CMK (cell line): ENCODE measurements at regions not wholly inside any gene's neighbourhood (a gene's known extent, or its start where the extent isn't known, plus 50 kb on each side); places are given as distances from the start of the nearest gene placed in this dataset.

Experiments
- DNase-seq: peaks from one replicate; pipeline ENCODE4 v3.0.0-alpha.2; 2010; ENCODE audit warnings: low read depth

DNA sequence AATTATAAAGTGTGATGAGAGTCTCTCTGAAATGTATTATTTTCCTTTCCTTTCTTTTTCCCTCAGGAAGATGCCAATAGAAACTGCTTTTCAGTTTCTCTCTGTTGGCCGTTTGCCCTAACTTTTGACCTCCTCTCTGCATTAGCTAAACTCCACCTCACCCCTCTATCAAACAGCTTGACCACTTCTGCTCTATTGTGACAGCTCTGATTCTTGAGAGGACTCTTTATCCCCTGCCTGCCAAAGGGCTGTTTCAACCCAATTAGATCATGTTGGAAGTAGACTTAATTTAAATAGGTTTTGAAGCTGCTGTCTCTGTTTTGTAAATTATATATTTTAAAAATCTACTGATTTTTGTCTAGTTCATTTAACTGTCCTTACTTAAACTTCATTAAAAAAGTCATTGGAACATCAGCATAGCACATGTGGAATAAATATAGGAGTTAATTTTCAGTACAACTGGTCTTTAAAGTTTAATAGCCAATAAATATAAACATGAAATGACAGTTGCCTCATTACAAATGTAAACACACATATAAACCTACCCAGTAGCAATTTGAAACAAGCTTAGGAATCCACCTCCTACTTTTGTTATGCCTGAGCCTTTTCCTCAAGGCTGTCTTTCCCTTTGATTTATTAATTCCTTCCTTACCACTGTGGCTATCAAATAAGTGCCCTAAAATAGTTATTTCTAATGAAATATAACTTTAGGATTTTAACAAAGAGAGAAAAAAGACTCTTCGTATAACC, 152.0 kb downstream of the CHRM3 start:
- DNase-seq = no peak

DNA sequence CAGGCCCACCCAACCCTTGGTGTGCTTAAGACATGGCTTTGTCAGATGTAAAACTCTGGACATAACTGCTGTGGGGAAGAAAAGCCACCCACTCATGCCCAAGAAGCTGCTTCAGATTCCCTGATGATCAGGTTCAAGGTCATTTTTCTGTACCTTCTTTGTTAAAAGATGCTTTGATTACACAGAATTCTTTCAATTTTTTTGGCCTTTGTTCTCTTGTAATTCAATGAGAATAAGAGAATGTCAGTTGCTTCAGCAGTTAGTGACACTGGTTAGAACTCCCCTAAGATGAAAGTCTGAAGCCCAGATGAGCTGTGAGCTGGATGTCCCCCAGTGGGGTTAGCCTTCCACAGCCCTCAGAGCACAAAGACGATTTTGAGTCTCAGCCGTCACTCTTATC, 152.7 kb downstream of the CHRM3 start:
- no peak for DNase-seq

DNA sequence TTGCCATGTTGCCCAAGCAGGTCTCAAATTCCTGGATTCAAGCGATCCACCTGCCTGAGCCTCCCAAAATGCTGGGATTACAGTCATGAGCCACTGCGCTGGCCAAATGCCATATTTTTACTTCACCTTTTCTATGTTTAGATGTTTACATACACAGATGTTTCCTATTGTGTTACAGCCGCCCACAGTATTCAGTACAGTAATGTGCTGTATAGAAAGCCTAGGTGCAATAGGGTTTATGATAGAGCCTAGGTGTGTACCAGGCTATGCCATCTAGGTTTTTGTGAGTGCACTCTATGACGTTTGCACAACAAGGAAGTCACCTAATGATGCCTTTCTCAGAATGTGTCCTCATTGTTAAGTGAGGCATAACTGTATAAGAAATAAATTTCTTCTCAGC, 153.4 kb downstream of the CHRM3 start:
- no peak for DNase-seq

DNA sequence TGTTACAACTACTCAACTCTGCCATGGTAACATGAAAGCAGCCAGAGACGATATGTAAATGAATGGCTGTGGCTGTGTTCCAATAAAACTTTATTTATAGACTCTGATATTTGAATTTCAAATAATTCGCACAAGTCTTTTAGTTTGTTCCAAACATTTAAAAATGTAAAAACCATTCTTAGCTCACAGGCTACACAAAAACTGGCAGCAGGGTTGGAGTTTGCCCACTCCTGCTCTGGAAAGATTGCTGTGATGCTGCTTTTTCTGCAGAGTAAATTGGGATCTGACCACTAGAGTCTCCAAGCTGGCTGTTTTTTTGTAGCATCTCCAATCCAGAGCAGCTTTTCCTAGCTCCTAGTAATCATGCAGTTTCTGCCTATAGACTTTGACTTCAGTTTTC, 157.5 kb downstream of the CHRM3 start:
- DNase-seq = no peak

DNA sequence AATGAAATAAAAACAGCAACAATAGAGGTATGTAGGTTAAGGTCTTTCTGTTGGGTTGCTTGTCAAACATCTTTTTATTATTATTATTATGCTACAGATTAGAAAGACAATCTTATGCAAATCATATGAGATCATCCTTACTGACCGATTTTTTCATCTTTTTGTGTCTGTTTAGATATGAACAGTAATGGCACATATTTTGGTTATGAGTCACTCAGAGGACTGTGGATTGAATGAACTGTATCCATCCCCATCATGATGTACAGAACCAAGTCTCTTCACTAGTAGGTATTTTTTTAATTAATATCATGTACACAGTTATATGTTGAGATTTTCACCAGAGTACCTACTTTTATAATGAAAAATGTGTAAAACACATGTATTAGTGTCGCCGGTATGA, 159.1 kb downstream of the CHRM3 start:
- no peak for DNase-seq

DNA sequence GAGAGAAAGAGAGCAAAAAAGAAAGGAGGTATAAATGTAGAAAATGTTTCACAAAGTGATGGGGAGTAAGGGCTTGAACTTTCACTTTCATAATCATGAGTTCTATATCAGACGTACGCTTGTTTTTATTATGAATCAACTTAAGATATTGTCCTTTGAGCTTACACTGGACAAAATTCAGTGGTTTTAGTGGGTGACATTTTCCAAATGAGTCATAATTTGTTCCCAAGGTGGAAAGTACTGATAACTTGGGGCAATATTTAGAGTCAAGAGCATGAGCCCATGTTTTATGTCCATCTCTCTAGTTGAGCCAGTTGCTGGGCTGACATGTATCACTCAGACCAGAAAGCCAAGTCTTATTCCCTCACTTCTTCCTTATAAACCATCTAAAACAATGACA, 161.6 kb downstream of the CHRM3 start:
- DNase-seq = no peak

DNA sequence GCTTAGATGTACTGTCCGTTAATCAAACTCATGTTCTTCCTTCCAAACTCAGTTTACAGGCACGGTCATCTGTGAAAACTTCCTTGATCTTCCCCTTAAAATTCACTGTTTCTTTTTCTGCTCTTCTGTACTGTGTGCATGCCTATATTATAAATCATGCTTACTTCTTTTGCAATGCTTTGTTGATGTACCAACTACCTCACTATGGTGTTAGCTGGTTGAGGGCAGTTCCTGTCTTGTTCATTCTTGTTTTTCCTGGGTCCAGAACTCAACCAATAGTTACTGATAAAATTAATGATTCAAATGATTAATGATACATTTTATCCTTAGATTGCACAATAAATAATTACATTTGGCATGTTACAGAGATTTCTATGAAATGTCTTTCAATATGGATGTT, 163.8 kb downstream of the CHRM3 start:
- DNase-seq = no peak

DNA sequence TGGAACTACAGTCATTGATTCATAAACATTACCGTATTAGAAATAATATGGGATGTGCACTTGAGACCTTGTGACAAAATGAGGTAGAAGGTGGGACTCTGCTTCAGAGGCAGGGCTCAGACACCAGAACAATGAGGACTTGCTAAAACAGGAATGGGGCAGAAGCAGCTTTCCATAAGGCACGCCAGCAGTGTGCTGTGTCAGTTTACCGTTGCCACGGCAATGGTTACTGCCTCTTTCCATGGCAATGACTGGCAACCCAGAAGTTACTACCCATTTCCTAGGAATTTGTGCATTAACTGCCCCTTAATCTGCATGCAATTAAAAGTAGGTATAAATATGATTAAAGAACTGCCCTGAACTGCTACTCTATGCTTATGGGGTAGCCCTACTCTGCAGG, 169.0 kb downstream of the CHRM3 start:
- DNase-seq = no peak

DNA sequence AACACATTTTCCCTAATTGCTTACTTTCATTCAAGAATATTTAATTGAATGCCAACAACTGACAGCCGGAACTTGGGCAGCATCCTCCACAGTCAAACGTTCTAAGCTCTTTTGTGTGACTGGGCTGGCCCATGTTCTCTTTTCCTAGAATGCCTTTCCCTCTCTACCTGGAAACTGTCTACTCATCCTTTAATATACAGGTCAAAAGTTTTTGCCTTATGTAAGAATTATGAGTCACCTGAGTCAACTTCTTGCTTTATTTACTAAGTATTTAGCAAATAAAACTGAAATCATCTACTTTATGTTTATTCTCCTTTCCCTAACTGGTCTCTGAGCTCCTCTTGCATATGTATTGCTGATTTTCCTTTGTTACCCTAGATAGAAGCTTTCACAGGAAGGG, 172.2 kb downstream of the CHRM3 start:
- no peak for DNase-seq

DNA sequence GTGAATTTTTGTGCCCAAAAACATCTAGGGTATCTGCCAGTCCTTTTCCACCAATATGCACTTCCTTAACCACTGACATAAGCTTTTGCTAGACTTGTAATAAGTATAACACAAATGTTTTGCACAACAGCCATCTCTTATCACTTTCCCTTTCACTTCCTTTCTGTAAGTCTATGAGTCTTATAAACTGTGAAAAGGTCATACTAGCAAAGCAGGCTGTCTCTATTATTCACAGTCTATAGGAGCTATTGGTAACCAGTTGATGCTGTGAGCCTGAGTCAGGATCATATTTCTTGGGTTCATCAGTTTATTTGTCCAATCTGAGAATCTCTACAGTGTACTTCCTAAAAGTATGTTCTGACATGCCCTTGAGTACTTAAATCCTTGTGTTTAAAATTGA, 172.6 kb downstream of the CHRM3 start:
- DNase-seq = no peak

DNA sequence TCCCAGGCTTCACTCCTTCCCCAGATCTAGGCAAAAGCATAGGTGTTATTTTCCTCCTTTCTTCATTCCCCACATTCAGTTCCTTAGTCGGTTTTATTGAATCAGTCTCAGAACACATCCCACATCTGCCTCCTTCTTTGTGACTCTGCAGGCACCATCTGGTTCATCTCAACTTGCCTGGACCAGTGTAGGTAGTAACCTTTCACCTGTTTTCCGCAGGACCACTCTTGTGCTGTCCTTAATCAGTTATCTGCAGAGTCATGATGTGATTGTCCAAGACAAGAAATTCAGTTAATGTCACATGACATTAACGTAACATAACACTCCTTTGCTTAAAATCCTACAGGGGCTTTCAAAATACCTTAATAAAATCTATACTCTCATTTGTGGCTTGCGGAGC, 174.6 kb downstream of the CHRM3 start:
- no peak for DNase-seq

DNA sequence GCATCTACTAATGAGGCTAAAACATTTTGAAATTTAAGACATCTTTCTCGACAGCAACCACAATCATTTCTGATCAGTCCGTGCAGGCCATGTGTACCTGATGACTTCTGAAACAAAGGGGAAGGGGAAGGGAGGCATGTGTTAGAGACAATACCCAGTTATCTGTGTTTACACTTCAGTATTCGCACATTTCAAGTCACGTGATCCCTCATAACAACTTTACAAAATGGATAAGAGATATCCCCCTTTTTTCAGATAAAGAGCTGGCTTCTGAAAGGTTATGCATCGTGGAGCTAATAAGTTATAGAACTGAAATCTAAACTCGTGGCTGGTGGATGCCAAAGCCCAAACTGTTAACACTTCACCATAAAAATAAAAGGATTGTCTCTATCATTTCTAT, 175.7 kb downstream of the CHRM3 start:
- DNase-seq = no peak

DNA sequence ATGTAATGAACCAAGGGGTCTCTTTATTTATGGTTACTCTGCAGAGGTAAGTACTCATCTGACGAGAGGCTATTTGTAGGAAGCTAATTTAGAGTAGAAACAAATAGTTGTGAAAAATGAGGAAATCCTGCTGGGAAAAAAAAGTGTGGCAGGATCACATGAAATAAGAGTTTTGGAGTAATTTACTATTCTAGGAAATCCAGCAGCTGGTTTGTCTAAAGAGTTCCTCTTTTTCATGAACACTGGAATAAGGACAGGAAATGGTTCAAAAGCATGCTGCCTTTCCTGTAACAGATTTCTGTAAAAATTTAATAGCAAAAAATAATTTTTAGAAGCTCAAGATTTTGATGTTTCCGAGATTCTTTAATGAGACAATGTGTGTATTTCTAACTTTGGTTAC, 177.3 kb downstream of the CHRM3 start:
- DNase-seq = no peak

DNA sequence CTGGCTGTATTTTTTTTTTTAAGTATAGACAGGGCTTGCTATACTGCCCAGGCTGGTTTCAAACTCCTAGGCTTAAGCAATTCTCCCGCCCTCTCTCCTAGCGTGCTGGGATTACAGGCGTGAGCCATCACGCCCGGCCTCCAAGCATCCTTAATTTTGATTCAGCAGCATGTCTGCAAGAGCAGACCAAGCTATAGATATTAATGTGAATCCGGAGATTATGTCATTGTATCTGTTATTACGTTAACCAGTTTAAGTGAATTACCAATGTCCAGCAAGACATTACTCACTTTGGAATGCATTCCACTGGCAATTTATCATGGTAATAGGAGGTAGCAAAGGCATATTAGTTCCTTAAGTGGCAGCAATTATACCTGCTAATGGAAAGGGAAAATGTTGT, 179.7 kb downstream of the CHRM3 start:
- no peak for DNase-seq

DNA sequence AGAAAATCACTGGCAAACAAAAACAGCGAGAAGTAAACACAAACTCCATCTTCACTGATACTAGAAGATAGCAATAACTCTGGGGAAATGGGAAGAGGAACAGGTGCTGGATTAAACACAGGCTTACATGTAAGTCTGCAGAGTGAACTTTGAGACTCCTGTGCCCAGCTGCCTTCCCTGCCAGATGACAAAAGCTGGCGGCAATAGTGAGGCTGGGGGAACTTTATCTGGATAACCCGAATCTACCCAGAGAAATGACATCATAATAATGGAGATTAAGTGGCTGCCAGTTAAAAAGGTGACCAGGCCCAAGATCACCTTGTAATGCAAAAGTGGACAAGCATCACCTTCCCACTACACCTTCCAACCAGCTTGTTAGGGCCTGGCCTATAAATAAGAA, 184.5 kb downstream of the CHRM3 start:
- DNase-seq = no peak

DNA sequence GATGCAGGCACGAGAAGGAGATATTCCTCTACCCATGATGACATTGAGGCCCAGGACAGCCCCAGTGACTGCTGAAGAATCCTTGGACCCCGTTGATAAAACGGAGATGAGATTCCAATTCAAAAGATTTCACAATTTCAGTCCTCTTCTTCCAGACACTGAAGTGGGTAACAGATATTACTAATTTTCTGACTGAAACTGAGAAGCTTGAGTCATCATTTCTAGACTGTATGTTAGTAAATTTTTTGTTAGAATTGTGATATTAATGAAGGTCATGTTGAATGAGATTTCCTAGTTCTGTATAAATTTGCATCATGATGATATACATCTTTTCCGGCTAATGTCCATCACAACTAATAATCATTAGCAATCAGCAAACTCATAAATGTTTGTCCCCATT, 185.8 kb downstream of the CHRM3 start:
- no peak for DNase-seq

DNA sequence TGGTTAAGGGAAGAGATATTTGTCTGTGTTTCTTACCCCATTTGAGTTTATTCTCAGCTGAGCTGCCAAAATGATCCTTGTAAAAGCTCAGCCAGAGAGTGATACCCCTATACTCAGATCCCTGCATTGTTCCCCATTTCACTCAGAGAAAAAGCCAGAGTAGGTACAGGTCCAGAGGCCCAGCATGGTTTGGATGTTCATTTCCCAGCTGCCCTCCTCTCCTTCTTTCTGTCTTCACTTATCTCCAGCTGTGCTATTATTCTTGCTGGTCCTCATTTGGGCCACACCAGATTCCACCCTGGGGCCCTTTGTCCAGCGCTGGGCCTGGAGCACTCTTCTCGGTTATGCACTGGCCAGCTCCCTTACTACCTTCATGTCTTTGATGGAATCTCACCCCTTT, 187.7 kb downstream of the CHRM3 start:
- DNase-seq = no peak

DNA sequence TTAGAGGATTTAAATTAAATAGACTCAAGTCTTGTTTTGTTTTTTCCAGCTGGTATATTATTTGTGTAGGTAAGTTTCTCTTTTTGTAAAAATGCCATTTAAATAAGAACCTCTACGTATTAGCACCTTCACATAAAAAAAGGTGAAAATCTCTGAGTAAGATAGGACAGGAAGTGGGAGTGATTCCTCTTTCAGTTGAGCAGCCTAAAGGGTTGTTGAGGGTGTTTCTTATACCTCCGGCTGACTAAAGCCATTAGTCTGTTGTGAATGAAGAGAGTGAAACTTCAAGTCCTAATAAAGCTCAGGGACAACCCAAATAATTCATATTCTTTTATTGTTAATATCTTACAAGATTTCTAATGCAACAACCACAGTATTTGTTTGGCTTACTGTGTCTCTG, 188.7 kb downstream of the CHRM3 start:
- no peak for DNase-seq

DNA sequence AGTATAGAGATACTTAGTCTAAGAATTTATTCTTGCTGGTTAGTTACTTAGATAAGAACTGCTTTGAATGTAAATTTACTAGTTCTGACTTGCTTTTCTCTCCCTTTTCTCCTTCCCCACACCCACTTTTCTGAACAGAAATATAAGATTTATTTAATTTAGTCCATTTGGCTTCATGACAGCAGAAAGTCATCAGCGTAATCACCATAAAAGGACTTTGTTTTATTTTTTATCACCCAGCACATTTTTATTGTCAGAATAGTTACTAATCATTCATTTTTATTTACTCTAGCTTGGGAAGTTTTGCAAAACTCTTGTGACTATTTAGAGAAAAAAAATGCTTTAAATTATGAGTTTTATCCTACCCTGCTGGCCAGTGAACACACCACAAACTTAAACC, 197.2 kb downstream of the CHRM3 start:
- DNase-seq = no peak

DNA sequence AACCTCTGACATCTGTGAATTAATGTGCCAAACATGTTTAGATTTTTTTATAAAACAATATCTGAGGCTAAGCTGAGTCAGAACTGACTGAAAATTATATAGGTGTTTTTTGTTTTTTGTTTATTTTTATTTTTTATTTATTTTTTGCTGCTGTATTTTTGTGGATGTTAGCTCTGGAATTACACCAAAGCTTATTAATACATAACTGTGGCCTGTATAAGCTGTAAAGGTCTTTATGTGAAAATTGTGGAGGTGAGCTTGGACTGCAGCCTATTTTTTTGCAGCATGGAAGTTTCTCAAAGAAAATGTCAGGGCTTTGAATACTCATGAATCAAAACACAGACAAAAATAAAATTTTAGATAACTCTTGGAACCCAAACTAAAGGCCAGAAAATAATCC, 199.8 kb downstream of the CHRM3 start:
- no peak for DNase-seq

DNA sequence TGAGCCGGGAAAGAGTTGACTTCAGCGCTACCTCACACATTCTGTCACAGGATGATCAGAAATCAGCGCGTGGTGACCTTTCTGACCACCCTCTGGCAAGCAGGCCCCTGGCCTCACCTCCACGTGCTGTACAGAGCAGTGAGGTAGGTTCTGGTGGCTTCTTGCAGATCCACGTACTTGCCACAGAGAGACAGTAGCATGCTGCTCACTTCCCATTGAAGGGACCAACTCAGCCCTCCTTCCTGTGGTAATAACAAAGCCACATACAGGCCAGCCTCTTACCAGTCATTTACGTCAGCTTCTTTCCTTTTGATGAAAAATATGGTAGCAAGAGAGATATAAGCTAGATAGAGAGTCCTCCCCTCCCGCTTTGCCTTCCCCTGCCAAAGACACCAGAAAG, 200.7 kb downstream of the CHRM3 start:
- peak; percentile 9 for DNase-seq

DNA sequence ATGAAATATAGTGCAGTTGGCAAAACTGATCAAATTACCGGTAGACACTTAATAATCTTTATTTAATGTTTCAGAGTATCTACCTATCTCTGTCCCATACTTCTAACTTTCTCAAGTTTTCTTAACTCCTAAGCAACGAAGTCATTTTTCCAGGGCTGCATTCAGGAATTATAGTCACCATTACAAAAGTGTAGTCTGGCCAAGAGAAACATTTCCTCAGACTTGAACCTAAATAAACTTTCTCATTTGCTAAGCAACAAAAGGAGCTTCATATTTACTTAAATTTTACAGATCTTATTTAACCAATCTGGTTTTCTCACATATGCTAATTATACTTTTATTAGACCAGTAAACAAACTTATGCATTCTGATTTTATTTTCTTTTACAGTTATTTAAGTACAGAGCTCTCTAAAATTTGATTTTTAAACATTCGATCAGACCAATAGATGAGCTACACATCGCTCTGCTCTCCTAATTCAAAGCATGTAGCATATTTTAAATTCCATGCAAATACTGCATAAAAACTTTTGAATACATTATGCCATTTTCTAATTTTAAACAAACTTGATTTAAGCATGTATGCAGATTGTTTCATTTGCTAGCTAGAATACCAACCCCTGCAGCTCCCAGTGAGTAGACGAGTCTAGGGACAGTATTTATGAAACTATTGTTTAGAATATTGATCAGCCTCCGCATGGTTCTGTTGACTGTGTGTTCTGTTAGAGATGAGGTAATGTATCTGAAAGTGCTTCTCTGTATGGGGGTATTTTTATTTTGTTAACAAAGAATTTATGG, 201.4 kb downstream of the CHRM3 start:
- DNase-seq = no peak

DNA sequence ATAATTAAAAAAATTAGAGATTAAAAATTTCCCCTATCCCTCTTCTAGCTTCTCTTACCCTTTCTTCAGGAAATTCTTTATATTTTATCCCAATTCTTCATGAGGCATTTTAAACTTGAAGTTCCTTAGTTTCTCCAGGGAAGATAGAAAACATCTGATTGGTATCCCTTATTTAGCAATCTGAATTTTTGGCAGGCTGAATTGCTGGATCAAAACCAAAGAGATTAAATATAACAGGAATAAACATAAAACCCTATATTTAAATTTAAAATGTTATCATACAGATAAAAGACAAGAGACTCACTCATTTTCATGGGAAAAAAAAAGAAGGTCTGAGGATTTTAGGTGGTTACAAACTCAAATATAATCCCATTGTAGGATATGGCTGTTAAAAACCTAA, 204.2 kb downstream of the CHRM3 start:
- no peak for DNase-seq

DNA sequence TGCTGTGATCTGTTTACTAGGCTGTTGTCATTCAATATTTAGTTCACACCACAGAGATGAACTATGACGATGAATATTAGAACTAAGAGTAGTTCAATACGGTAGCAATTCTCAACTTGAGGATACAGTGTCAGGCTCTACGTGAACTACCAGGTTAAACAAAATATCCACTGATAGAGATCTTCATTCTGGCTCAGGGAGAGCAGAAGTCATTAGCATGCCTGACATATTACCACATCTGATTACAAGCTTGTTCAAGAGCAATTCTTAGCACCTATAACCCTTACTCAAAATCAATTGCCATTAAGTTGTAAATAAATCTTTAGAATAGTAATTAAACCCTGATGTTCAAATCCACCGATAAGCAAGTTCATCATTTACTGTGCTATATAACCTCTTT, 207.2 kb downstream of the CHRM3 start:
- no peak for DNase-seq
